NCI-H1048 (cell line): ENCODE measurements at regions not wholly inside any gene's neighbourhood (a gene's known extent, or its start where the extent isn't known, plus 50 kb on each side); places are given as distances from the start of the nearest gene placed in this dataset.
"Not testable (repeated sequence)": the region's sequence is repeated elsewhere in the genome, so short reads cannot be mapped to it uniquely, and the experiment has no call there.

Experiments
- DNase-seq: peaks from one replicate; lab custom pipeline; 2025; lab: John Stamatoyannopoulos, UW

DNA sequence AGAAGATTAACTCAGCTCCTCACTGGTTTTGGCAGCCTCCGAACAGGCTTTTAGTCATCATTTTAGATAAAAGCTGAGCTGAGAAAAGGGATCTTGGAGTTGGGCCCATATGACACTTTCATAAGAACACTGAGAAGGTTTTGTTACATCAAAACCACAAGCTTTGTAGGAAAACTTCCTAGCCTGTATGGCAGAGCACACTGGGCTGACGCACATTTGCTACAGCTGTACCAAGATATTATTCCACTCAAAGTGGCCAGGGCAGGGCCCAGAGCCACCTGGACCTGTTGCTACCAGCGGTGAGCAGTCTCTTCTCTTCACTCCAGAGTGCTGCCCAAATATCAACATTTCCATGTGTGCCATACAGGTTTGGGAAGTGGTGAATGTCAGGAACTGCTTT, 160.5 kb upstream of the CCDC54 start:
- DNase-seq: no peak

DNA sequence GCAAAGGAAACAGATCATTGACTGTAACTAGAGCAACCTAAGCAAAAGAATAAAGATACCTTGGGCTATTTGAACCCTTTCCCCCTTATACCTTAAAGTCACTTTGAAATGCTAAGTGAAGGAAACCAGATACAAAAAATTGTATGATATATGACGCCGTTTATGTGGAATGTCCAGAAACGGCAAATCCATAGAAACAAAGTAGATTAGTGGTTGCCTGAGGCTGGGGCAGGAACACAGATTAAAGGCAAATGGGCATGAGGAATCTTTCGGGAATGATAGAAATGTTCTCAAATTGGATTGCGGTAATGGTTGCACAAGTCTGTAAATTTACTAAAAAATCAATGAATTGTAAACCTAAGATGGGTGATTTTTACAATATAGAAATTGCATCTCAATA, 160.1 kb upstream of the CCDC54 start:
- no peak for DNase-seq

DNA sequence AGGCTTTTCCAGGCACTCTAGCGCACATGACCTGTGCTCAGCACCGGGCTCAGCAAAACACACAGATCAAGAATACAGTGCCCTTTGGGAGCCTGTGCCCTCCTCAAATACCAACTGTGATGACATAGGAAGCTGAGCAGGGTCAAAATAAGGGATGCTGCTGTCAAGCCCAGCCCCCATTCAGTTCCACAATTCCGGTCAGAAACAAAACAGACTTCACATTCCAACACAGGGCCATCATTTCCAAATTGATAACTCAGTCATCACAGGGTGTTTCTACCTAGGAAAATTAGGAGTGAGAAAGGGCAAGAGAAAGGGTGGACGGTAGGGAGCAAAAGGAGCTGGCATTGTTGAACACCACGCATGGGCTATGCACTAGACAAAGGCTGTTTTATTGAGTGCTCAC, 158.4 kb upstream of the CCDC54 start:
- DNase-seq: no peak

DNA sequence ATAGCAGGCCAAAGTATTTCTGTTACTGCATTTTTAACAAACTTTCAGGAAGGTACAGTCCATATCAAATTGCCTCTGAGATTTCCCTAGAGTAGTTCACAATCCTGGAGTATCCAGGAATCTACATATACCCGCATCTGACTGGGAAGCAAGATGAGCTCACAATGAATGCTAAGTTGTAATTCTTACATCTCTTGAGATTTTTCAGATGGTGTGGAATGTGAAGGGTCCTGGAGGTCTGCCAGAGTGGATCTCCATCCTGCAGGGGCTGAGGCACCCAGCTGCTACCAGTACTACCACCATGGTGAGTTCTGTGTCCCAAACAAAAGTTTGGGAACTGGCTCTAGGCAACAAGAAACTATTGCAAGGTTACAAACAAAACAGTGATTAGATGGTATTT, 156.7 kb upstream of the CCDC54 start:
- no peak for DNase-seq

DNA sequence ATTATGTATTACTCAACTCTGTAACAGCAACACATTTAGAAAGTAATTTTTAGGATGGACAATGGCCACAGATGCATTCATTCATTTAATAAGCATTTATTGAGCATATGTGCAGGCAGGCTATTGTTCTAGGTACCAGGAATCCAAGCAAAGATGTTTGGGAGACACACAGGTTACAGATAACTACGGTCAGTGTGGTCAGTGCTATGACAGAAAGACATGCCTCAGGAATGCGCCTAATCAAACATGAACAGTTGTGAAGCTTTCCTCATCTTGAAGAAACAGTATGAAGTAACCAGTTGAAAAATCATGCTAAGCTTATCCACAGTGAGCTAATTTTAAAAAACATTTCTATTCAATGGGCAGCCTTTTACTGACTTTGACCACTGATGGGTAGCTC, 155.4 kb upstream of the CCDC54 start:
- no peak for DNase-seq

DNA sequence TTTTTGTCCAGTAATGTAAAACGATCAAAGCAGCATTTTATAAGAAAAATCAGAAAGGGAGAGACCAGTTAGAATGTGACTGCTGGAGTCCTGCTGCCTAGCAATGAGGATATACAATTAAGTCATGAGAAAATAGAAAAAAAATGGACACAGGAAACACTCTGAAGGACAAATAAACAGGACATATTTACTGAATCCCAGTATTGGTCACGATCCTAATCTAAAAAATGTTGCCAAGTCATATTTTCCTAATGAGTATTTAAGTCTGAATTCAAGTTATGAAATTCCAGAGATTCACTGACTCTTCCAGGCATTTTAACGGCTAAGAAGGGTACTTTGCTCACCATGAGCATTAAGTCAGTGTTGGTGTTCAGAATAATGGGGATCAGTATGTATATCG, 154.3 kb upstream of the CCDC54 start:
- no peak for DNase-seq

DNA sequence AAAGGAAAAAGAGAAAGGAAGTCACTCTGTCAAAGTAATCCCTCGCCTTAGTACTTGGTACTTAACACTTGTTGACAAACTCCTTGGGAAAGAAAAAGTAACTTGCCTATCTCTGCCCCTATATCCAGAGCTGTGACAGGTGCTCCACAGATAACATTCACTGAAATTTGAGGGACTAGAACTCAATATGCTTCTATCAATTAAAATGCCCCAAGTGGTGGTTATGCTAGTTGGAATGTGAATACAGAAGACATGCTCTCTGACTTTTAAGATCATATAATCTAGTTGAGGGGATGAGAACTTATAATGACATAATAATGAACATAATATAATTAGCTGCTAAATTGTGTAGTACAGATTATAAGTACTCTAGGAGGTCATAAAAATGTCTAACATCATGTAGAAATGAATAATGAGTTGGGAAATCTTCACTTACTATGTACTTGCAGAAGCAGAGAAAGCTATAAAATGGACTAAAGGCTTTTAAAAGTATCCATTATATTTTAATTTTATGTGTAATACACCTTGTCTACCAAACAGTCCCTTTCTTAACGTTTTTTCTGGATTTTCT, 153.1 kb upstream of the CCDC54 start:
- no peak for DNase-seq

DNA sequence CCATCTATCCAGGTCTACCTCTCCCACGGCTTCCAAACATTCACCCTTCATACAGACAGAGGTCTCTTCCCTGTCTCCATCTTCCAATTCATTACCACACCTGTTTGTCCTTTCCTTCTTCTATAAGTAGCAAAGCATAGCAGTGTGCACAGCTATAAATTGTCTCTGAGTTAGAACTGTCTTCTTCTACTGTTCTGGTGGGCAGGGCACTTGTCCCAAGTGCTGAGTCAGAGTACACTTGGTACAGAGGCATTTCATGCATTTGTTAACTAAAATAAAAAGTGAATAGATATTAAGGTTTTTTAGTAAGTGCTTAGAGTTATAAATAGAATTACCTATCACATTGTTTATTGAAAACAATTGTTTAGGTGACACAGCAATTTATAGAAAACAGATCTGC, 150.1 kb upstream of the CCDC54 start:
- DNase-seq: no peak

DNA sequence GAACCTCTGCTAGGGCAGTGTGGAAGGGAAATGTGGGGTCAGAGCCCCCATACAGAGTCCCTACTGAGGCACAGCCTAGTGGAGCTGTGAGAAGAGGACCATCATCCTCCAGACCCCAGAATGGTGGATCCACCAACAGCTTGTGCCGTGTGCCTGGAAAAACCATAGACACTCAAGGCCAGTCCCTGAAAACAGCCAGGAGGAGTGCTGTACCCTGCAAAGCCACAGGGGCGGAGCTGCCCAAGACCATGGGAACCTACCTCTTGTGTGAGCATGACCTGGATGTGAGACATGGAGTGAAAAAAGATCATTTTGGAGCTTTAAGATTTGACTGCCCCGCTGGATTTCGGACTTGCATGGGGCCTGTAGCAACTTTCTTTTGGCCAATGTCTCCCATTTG, 143.4 kb upstream of the CCDC54 start:
- DNase-seq: not testable (repeated sequence)

DNA sequence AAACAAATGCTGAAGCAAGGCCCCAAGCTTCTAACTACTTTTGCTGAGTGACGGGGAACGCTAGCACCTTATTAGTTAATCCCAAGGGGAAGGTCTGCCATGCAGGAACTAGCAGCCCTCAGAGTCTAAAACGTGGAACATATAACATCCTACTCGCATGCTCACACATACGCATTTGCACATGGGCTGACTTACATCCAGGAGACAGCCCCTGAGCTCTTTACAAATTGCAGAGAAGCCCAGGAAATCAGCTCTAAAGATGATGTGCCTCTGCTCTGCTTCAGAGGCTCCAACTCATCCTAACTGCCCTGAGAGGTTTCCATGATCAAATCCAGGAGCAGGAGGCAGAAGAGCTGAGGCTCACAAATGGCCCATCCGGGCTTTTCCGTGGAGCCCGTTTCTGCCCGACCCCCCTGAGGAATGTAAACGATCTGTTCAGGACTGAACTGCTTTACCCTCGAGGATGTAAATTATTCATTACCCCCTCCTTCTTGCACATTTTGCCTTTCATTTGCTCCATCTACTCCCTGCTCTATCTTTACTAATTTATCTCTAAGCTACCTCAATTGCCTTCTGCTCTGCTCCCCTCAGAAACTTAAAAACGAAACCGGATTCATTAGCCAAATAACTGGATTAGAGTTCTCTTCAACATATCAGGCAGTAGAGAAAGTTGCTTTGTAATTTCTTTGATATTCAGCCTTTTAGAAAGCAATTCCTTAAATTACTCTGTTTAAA, 141.9 kb upstream of the CCDC54 start:
- DNase-seq: no peak

DNA sequence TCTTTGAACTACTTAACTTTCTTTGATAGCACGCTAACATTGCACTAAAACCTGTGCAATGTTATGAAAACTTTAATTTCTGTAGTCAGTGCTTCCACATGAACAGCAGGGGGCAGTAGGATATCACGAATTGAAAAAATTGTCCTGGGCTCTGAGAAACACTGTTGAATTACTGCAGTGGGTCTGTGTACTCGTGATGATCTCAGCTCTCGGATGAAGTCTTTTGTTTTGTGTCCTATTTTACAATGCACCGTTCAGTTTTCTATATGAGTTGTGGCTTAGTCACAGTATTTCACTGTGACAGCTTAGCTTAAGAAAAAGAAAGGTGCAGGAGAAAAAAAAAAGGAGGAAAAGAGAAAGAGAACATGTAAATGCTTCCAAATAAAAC, 141.3 kb upstream of the CCDC54 start:
- peak; percentile 22 for DNase-seq

DNA sequence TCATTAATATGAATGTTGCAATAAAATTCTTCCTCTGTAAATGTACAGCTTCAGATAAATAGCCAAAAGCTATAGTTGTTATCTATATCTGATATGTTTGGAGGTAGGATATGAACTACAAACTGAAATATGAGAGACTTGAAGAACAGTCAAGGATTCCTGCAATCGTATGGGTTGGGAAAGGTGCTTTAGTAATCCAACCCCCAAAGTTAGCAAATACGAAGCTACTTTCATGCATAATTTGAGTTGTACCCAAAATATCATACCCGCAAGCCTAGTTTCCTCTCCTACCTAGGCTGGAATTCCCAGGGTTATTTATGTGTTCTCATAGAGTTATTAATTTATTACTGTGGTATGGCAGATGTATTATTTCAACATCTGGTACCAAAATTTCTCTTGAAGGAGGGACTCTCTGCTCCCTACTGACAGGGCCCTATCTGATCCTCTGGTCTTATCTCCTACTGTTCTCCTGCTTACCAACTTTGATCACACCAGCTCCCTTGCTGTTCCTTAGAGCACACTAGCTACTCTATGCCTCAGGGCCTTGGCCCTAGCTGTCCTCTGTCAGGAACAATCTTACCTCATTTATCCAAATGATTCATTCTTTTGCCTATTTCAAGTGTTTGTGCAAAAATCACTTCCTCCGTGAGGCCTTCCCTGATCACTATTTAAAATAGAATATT, 140.4 kb upstream of the CCDC54 start:
- no peak for DNase-seq

DNA sequence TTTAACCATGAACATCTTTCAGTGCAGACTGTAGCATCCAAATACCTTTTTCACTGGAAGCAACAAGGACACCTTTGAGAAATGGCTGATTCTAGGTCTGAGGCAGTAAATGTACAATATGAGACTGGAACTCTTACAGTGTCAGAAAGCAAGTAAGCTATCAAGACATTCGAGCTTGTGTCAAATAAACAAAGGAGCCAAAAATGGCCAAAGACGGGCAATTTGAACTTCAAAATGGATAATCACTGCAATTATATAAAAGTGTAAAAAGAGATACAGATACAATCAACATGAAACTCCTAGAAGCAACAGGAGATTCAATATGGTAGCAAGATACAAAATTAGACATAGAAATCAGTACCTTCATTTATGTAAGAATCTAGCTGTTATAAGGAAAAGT, 138.5 kb upstream of the CCDC54 start:
- DNase-seq: no peak

DNA sequence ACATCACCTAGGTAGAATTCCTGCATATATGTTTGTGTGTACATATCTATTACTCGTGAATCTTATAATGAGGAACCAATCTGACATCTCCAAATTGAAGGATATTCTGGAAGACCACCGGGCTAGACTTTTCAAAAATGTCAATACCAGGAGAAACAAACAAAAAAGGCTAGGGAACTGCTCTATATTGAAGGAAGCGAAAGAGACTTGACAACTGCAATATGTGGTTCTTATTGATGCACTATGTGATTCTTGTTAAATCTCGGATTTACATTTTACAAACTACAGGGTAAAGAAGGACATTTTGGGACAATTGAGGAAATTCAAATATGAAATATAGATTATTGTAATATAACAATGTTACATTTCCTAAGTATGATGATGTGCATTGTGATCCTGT, 137.5 kb upstream of the CCDC54 start:
- no peak for DNase-seq

DNA sequence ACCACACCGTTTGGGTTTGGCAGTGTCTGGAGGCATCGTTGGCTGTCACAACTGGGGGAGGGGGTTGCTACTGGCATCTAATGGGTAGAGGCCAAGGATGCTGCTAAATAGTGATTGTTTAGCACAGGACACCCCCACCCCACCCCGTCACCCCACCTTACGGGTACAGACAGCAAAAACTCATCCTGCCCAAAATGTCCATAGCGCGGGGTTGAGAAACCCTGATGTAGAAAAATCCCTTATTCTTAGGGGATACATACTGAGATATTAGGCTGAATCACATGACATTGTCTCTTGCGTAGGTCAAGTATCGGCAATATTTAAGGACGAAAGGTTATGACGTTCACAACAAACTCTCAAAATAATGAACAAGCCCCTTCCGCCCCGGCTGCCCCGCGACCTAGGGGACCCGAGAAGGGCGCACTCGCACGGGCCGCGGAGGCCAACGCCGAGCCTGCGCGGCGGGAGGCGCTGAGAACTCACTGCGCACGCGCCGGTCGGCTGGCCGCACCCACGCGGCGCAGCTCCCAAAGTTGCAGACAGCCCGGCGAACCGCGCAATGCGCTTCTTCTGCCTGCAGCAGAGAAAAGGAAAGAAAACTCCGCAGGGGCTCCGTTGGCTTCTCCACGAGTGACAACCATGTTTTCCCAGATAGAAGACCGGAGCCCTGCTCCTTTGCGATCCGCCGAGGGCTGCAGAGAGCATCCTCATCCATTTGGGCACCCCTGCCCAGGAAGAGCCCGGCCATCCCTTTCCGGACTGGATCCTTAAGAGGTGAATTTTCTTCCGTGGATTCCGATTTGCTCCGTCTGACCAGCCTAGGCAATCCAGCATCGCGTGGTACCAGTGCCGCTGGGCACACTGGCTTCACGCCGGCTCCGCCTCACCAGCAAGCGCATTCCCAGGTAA, 136.8 kb upstream of the CCDC54 start:
- no peak for DNase-seq

DNA sequence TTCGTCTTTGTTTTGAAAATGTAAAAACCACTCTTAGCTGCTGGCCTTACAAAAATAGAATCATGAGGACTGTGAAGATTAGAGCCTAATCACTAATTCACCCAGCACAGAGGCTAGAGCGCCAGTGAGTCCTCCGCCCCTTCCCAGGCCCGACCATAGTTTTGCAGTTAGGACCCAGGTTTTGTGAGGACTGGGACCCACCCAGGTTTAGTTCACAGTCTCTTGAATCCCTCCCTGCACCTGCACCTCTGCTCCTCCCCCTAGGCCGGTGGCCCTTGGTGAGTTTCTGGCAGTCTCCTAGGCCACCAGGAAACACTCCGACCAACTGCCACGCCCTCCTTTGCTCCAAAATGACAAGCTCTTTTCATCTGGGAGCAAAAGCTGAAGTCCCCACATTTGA, 136.0 kb upstream of the CCDC54 start:
- DNase-seq: no peak

DNA sequence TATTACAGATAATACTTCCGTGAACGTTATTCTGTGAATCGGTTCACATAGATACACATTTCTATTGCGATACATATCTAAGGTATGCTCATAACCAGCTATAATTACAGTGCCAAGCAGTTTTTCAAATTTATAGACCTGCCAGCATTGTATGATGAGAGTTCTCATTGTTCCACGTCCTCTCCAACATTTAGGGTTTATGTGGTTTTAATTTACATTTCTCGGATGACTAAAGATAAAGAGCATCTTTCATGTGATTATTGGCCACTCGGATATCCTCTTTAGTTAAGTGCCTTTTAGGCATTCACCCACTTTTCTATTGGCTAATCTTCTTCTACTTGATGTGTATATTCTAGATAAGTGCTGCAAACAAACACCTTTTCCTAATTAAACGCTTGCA, 134.7 kb upstream of the CCDC54 start:
- peak; percentile 47 for DNase-seq

DNA sequence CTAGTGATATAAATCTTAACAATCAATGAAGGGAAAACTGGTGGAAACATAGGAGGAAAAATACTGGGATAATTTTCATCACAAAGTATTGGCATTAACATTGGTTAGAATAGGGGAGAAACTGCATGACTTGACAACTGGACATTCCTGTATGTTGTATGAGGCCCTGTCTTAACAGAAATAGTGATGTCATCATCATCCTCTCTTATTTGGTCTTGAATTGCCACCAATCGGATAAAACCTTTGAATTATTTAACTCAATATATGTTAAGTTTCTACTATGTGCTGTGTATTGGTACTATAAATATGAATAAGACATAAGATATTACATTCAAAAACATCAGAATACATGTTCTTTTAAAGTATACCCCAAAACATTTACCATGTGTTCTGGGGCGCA, 130.1 kb upstream of the CCDC54 start:
- no peak for DNase-seq

DNA sequence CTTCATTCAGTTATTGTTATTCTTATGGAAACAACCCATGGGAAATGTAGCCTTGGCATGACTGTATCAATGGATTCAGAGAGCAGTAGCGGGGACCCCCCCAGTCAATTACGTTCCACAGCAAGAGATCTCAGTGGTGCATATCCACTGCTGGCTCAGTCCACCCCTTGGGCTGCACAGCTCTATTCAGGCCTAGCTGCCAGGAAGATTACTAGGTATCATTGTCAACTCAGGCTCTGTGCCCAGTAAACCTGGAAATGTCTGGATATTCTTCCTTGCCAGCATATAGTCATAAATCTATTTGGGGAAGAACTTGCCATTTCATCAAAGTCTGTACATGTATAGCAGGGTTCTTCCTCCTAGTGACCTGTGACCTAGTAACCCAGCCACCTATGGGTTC, 128.1 kb upstream of the CCDC54 start:
- no peak for DNase-seq

DNA sequence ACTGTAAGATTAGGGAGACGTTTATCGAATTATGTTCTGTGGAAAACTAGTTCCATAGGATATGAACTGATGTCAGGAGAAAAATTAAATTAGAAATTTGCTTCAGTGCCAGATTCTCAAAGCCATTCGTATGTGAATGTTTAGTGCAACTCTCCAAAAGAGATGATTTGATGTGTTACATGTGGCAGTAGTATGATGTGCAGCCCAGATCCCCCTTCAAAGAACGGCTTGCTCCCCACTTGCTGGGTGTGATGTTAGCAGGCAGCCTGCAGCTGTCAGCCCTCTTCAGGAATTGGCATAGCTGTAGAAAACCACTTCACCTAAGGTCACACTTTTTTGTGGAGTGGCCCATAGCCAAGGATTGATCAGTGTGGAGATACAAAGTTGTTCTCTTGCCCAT, 127.0 kb upstream of the CCDC54 start:
- DNase-seq: no peak

DNA sequence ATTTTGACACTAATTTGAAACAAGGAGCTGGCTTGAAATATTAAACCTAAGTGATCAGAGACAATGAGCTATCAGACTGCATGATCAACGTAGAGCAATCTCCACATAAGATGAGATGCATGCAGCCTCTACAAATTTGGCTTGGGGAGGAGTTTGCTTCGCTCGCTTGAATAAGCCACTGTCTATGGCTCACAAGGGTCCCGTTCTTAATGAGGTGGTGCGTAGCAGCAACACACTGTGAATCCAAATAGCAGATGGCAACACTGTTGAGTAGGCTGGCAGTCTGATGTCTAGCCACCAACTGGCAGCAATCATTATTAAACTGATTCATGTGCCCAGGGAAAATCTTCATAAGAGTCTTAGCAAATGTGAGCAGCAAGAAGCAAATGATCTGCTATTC, 125.4 kb upstream of the CCDC54 start:
- no peak for DNase-seq

DNA sequence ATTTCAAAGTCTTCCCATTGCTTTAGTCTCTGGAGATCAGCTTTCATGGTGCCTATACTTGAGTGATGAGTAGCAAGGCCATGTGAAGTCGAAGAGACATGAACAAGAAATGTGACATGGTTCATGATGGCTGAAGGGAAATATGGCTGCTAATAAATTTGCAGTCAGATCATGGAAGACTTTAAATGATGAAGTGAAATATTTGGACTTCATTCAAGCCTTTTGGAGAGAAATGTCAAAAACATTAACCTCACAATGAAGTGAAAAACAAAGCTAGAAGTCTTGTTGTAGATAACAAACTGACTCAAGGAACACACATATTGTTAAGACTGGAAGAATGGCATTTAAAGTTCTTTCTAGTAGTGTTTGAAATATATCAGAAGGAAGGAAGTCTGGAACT, 120.3 kb upstream of the CCDC54 start:
- DNase-seq: no peak

DNA sequence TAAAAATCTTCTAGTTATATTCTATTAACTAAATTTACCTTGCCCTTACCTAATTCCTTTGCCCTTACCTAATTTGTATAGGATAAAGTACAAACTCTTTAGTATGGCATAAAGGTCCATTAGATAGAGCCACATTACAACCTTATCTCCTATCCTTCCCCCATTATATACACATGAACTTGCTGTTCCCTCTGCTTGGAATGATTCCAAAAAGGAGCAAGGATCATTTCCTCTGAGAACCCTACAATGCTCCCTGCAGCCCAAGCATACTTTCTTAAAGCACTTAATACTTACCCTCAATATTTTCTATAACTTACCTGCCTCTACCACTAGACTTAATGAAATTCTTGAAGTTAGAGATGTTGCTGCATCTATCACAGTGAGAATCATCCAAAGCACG, 118.9 kb upstream of the CCDC54 start:
- no peak for DNase-seq
